SH-SY5Y (cell line): ENCODE measurements at regions not wholly inside any gene's neighbourhood (a gene's known extent, or its start where the extent isn't known, plus 50 kb on each side); places are given as distances from the start of the nearest gene placed in this dataset.

Experiments
- GATA2 ChIP-seq: IDR thresholded peaks from 2 replicates; pipeline ENCODE4 v1.6.1; 2011; ENCODE audit warnings: mild to moderate bottlenecking, low read depth, low read length
- GATA3 ChIP-seq: IDR thresholded peaks from 2 replicates; pipeline ENCODE4 v1.6.1; 2011; ENCODE audit warnings: low read depth, mild to moderate bottlenecking, low read length, moderate library complexity

- TF ChIP-seq GATA2 (no peak), GATA3 (no peak)
These were observed 465.7 kb upstream of the TENM3 start for GRCh38 chr4:181777518-181777917.
